Esophagus muscularis mucosa (tissue), 3 donors: ENCODE measurements at regions not wholly inside any gene's neighbourhood (a gene's known extent, or its start where the extent isn't known, plus 50 kb on each side); places are given as distances from the start of the nearest gene placed in this dataset.

Source experiments
- EP300 ChIP-seq: sonication (generic); formaldehyde crosslinking; IDR thresholded peaks from one replicate; pipeline ENCODE4 v1.6.1; 2017; ENCODE audit warnings: antibody characterized with exemption
- TF ChIP-seq, protein P1 (sequence below), 3 experiments: fragments of 200-600 bp in 2 of 3; fragments of 450-650 bp in 1 of 3; sonication (generic) in 2 of 3; IDR thresholded peaks; one replicate each; pipeline ENCODE4 v1.5.1; 2017 to 2019; ENCODE audit warnings: antibody characterized with exemption in 3 of 3, mild to moderate bottlenecking in 2 of 3, moderate library complexity in 1 of 3

DNA sequence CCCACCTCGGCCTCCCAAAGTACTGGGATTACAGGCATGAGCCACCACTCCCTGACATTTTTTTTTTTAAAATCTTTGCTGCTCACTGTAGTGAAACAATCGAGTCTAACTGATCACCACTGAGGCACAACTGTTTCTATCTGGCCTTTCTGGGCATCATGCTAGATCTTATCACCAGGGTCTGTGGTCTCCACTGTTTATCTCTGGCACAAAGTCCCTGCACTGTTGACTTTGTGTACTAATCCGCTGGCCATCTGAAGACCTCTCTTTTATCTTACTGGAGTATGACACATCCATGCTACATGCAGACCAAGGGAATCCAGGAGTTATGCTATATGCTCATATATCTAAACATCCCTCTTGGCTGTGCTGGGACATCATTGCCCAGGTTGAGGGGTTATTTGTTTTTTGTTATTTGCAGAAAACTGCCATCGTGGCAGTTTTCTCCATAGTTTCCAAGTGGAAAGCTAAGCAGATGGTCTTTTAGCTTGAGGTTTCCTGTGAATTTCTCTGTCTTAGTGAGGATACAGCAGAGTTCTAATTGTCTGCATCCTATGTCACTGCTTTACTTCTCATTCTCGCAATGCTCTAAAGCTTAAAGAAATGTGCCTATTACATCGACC is 456.9 kb downstream of the CCER1 start:
- TF ChIP-seq, protein P1, sequence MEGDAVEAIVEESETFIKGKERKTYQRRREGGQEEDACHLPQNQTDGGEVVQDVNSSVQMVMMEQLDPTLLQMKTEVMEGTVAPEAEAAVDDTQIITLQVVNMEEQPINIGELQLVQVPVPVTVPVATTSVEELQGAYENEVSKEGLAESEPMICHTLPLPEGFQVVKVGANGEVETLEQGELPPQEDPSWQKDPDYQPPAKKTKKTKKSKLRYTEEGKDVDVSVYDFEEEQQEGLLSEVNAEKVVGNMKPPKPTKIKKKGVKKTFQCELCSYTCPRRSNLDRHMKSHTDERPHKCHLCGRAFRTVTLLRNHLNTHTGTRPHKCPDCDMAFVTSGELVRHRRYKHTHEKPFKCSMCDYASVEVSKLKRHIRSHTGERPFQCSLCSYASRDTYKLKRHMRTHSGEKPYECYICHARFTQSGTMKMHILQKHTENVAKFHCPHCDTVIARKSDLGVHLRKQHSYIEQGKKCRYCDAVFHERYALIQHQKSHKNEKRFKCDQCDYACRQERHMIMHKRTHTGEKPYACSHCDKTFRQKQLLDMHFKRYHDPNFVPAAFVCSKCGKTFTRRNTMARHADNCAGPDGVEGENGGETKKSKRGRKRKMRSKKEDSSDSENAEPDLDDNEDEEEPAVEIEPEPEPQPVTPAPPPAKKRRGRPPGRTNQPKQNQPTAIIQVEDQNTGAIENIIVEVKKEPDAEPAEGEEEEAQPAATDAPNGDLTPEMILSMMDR (IDR thresholded peaks at IDR 0.05), result no peak
- no peak for TF ChIP-seq EP300
